GM21825 (cell line): ENCODE measurements at regions not wholly inside any gene's neighbourhood (a gene's known extent, or its start where the extent isn't known, plus 50 kb on each side); places are given as distances from the start of the nearest gene placed in this dataset.

ENCODE experiments used
- ATAC-seq: cut with Tn5 transposase; IDR thresholded peaks from one replicate; pipeline ENCODE4 v1.9.1; 2021; ENCODE audit warnings: mild to moderate bottlenecking, moderate library complexity; ENCODE audit not compliant: unreplicated experiment

DNA sequence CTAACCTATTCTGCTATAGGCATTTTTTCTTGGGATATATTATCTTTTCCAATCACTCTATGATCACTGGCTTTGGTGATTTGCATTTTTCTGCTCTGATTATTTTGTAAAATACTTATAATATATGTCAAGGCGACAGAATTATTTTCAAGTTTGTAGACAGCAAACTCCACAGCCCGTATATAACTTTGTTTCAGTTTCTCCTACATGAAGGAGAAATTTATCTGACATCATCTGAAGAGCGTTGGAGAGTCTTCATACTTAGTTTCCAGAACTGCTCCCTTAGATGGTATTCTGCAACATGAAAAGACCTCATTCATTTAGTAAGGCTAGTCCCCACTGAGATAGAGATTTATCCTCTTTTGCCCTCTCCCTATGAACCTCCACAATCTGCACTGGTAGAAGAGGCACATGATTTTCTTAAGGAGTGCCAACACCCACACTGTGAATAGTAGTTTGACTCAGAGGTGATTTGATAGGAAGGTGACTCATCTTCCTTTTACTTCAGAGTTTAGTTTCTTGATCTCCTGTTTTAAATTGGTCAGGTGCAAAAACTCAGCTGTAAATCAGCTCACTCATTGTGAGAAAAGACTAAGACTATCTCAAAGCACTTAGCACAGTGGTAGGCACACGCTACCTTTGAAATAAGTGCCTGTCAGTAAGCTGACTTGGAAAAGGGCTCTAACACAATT lies 1848.6 kb upstream of the CELF4 start:
- no peak for ATAC-seq

- ATAC-seq = no peak
Observed at GRCh38 chr18:39406941-39407340, 1841.3 kb upstream of the CELF4 start.

DNA sequence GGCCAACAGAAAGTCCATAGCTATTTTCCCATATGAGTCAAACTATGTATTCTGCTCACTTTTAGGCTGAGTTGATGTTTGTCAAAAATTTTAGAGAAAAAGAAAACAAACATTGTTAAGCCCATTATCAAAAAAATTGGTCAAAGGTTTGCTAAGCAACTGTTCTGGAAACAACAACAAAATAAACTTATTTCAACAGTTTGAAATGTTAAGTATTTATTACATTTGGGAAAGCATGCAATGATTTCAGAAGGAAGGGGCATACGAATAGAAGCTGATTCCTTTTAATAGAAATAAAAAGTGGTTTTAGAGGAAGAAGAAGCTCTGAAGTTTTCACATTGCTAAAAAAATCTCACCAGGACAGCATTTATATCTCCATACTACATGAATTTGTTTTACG lies 1837.5 kb upstream of the CELF4 start:
- no peak for ATAC-seq

GRCh38 chr18:39399662-39400061 lies 1834.1 kb upstream of the CELF4 start:
- ATAC-seq = no peak

DNA sequence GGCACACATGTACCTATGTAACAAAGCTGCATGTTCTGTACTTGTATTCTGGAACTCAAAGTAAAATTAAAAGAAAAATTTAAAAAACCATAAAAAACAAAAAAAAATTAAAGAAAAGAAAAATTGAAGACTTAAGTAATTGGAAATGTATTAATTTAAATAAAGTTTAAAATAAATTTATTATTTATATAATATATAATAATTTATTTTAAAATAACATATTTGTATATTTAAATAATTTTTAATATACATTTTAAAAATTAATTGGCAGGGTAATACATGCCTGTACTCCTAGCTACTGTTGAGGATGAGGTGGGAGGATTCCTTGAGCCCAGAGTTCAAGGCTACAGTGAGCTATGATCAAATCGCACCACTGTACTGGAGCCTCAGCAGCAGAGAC lies 1830.6 kb upstream of the CELF4 start:
- no peak for ATAC-seq

- no peak for ATAC-seq
Observed at GRCh38 chr18:39389800-39390379, 1824.3 kb upstream of the CELF4 start.

GRCh38 chr18:39380866-39381265 lies 1815.3 kb upstream of the CELF4 start:
- no peak for ATAC-seq

GRCh38 chr18:39380186-39380725 lies 1814.7 kb upstream of the CELF4 start:
- ATAC-seq = no peak

- no peak for ATAC-seq
Observed at GRCh38 chr18:39375066-39375465, 1809.5 kb upstream of the CELF4 start.

- no peak for ATAC-seq
Observed at GRCh38 chr18:39371996-39372395, 1806.4 kb upstream of the CELF4 start.

DNA sequence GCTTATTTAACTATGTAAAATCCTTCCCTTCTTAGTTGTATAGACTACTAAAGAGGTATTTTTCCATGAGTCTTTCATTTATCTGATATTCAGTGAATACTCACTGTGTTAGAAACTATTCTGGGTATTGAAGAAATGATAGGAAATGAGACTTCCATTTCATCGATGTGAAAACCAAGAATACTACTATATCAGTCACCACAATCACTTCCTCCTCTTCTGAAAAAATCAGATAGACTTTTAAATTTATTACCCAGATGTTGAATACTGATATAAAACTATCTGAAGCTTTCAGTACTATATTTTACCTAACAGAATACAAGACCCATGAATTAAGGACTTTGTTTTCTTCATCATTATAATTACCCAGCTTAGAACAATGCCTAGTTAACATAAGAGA lies 1801.1 kb upstream of the CELF4 start:
- ATAC-seq = no peak

DNA sequence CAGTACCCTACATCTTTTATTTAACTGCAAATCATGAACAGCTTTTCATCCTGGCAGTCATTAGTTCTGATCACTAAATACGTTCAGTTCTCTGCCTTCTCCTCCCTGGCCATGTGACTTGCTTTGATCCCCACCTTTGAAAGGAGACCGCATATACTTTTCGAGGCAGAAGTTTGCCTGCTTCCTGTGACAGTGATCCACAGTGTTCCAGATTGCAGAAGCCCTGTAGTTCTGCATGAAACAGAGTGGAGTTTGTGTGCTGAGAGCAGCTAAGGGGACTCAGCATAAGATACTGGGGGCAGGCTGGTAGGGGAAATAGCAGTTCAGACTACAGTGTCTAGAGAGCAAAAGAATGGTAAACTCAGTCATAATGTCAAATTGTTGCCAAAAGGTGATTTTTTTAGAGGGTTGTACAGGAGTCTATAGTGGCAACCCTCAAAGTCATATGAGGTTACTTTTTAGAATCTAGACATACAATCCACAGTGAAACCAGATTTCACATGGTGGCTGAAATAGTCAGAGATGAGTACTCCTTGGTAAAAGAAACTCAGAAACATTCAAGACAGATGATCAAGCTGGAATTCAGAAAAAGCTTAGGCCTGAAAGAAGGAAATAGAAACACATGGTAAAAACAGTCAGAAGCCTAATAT lies 1800.4 kb upstream of the CELF4 start:
- ATAC-seq = no peak

DNA sequence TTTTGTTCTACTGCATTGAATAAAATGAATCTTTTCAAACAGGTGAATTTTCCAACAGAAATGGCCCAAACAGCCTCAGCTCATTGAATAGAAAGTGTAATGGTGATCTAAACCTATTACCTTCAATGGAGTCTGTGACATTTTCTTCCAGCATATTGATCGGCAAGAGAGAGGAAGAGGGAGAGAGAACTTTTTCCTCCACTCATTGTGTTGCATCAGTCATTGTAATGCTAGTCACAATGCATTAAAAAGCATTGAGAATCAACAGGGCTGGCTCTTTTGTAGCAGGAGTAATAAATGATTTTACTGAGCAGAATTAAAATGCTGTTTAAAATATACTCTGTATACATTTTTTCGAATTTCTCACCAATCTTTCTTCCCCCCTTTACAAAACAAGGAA lies 1794.5 kb upstream of the CELF4 start:
- no peak for ATAC-seq

GRCh38 chr18:39359636-39360035 lies 1794.0 kb upstream of the CELF4 start:
- no peak for ATAC-seq

GRCh38 chr18:39350945-39351344 lies 1785.3 kb upstream of the CELF4 start:
- ATAC-seq = no peak

DNA sequence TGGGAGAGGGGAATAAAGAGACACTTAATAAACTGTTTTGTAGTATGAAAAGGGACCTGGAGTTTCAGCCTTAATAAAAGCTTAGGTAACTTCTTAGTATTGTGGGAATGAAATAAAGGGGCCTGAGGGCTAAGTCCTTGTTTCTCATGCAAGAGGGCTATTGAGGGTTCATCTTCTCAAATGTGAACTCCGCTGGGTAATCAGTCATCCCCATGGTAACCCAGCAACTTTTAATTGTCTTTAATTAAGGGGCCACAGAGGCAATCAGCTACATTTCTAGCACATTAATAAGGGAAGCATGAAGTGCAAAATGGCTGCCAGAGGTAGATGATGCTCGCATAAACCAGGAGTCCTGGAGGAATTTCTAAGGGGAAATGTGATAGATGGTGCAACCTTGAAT lies 1784.2 kb upstream of the CELF4 start:
- ATAC-seq = no peak

- ATAC-seq = no peak
Observed at GRCh38 chr18:39348757-39349156, 1783.2 kb upstream of the CELF4 start.

GRCh38 chr18:39347701-39348100 lies 1782.1 kb upstream of the CELF4 start:
- no peak for ATAC-seq

DNA sequence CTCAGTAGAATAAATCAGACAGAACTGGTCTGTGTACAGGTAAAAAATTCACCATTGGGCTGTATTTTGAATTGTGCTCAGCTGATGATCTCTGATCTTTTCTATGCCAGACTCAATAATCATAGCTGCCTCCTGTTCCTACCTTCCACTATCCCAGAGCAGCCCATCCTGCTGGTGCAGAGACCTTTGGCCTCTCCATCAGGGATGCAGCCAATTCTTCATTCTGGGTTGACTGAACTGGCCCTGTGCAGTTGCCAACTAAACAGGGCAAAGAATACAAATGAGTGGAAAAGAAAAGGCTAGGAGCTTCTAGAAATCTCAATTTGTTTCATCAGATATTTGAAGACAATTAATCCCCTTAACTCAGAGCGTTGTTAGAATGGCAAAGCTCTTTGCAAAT lies 1781.3 kb upstream of the CELF4 start:
- ATAC-seq = no peak

- ATAC-seq = no peak
Observed at GRCh38 chr18:39345321-39345720, 1779.7 kb upstream of the CELF4 start.

DNA sequence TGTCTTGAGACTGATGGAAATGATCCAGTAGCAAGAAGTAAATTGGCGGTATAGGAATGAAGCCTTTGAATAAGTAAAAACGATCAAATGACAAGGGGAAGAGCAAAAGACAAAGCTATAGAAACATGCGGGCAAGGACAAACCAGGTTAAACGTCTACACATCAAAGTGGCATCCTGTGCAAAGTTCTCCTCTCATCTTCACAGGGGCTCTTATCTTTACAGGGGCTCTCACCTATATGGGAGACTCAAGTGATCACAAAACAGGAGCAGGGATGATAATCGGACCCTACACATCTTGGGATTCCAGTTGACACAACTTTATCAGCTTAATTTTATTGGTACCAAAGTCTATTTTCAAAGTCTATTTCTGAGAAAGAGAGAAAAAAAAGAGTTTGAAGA lies 1778.9 kb upstream of the CELF4 start:
- ATAC-seq = no peak

GRCh38 chr18:39341129-39341528 lies 1775.5 kb upstream of the CELF4 start:
- no peak for ATAC-seq
